Smooth muscle cell (in vitro differentiated cells): ENCODE measurements at regions not wholly inside any gene's neighbourhood (a gene's known extent, or its start where the extent isn't known, plus 50 kb on each side); places are given as distances from the start of the nearest gene placed in this dataset.

Experiments used
- DNase-seq: peaks from one replicate; lab custom pipeline; 2025; ENCODE audit not compliant: unreplicated experiment; lab: John Stamatoyannopoulos, UW
- H2AFZ ChIP-seq: fragments of 200-600 bp; sonication (generic); 2 replicates; pipeline ENCODE4 v1.6.0; 2016; ENCODE audit warnings: antibody characterized with exemption, low read depth, mild to moderate bottlenecking
- H3F3A ChIP-seq: fragments of 200-600 bp; sonication (generic); 2 replicates; pipeline ENCODE4 v1.6.0; 2017; ENCODE audit warnings: antibody characterized with exemption, low read depth
- H3K27ac ChIP-seq: fragments of 200-600 bp; sonication (generic); 2 replicates; pipeline ENCODE4 v1.5.1; 2016; ENCODE audit warnings: low read depth, mild to moderate bottlenecking
- H3K27me3 ChIP-seq: fragments of 200-600 bp; sonication (generic); 2 replicates; pipeline ENCODE4 v1.6.1; 2016; ENCODE audit warnings: low read depth, mild to moderate bottlenecking
- H3K36me3 ChIP-seq: fragments of 200-600 bp; sonication (generic); 2 replicates; pipeline ENCODE4 v1.5.1; 2016; ENCODE audit warnings: low read depth
- H3K4me1 ChIP-seq: fragments of 200-600 bp; sonication (generic); 2 replicates; pipeline ENCODE4 v1.5.1; 2016; ENCODE audit warnings: low read depth
- H3K4me2 ChIP-seq: fragments of 200-600 bp; sonication (generic); 2 replicates; pipeline ENCODE4 v1.6.0; 2016; ENCODE audit warnings: mild to moderate bottlenecking
- H3K4me3 ChIP-seq: fragments of 200-600 bp; sonication (generic); 2 replicates; pipeline ENCODE4 v1.5.1; 2016; ENCODE audit warnings: mild to moderate bottlenecking
- H3K79me2 ChIP-seq: fragments of 200-600 bp; sonication (generic); 2 replicates; pipeline ENCODE4 v1.6.0; 2016; ENCODE audit warnings: low read depth, mild to moderate bottlenecking
- H3K9ac ChIP-seq: fragments of 200-600 bp; sonication (generic); 2 replicates; pipeline ENCODE4 v1.6.0; 2016; ENCODE audit warnings: low read depth
- H3K9me3 ChIP-seq: fragments of 200-600 bp; sonication (generic); replicated peaks from 2 replicates; pipeline ENCODE4 v1.5.1; 2016; ENCODE audit warnings: low read depth
- H4K20me1 ChIP-seq: fragments of 200-600 bp; sonication (generic); 2 replicates; pipeline ENCODE4 v1.6.0; 2016; ENCODE audit warnings: low read depth
- CTCF ChIP-seq: fragments of 200-600 bp; sonication (generic); IDR thresholded peaks from 2 replicates; pipeline ENCODE4 v1.5.1; 2017; ENCODE audit warnings: borderline replicate concordance, mild to moderate bottlenecking, antibody characterized with exemption; ENCODE audit not compliant: insufficient read depth, poor library complexity, severe bottlenecking
- WGBS: methylation state at CpG from one replicate; pipeline ENCODE4 v1.1.7; 2016; ENCODE audit warnings: low lambda C conversion rate; 5-methylcytosine and 5-hydroxymethylcytosine counted together

GRCh38 chr16:16864536-16864935, 485.6 kb downstream of the NPIPA7 start:
- no peak for TF ChIP-seq CTCF
- no peaks in the 10 kb centered on the region for H3K4me1 ChIP-seq
- H3K4me3 ChIP-seq = no peak overlapping the region
- H3K27ac ChIP-seq = no peak overlapping the region
- H3K36me3 ChIP-seq = no peaks in the 10 kb centered on the region
- no peak overlapping the region for H3K9ac ChIP-seq
- no peaks in the 10 kb centered on the region for H3K9me3 ChIP-seq
- H4K20me1 ChIP-seq = no peaks in the 10 kb centered on the region
- no peak for DNase-seq
- no peak overlapping the region for H3K4me2 ChIP-seq
- 91% methylated on average over 4 of the region's 4 CpGs for WGBS
- H2AFZ ChIP-seq = no peak overlapping the region
- peaks cover 16% of the 10 kb centered on the region for H3K27me3 ChIP-seq
- no peaks in the 10 kb centered on the region for H3F3A ChIP-seq
- H3K79me2 ChIP-seq = no peaks in the 10 kb centered on the region

- H3K9me3 ChIP-seq = no peaks in the 10 kb centered on the region
- DNase-seq = no peak
- H3K4me2 ChIP-seq = no peak overlapping the region
- H3K79me2 ChIP-seq = no peaks in the 10 kb centered on the region
- no peaks in the 10 kb centered on the region for H4K20me1 ChIP-seq
- no peak overlapping the region for H2AFZ ChIP-seq
- no peaks in the 10 kb centered on the region for H3K4me1 ChIP-seq
- no peak overlapping the region for H3K4me3 ChIP-seq
- H3K36me3 ChIP-seq = no peaks in the 10 kb centered on the region
- TF ChIP-seq CTCF = no peak
- 80% methylated on average over 3 of the region's 3 CpGs for WGBS
- H3F3A ChIP-seq = no peaks in the 10 kb centered on the region
- H3K27me3 ChIP-seq = peaks cover 16% of the 10 kb centered on the region
- H3K9ac ChIP-seq = no peak overlapping the region
- H3K27ac ChIP-seq = no peak overlapping the region
Measured at GRCh38 chr16:16865374-16865773, 486.4 kb downstream of the NPIPA7 start.

- Histone ChIP-seq H3K79me2 (no peaks in the 10 kb centered on the region), H3K4me3 (no peak overlapping the region), H3K9ac (no peak overlapping the region), H3K4me1 (no peaks in the 10 kb centered on the region), H3K9me3 (no peaks in the 10 kb centered on the region), H2AFZ (no peak overlapping the region), H3K4me2 (no peak overlapping the region), H3K27ac (no peak overlapping the region), H3K27me3 (peaks cover 27% of the 10 kb centered on the region), H3K36me3 (no peaks in the 10 kb centered on the region), H3F3A (no peaks in the 10 kb centered on the region), H4K20me1 (no peaks in the 10 kb centered on the region)
- DNase-seq = no peak
- WGBS = 54% methylated on average over 7 of the region's 7 CpGs
- no peak for TF ChIP-seq CTCF
Measured at GRCh38 chr16:16867973-16868372, 489.0 kb downstream of the NPIPA7 start.

- no peaks in the 10 kb centered on the region for H3K36me3 ChIP-seq
- 39% methylated on average over 2 of the region's 2 CpGs for WGBS
- H3K9me3 ChIP-seq = no peaks in the 10 kb centered on the region
- no peaks in the 10 kb centered on the region for H3K4me1 ChIP-seq
- H4K20me1 ChIP-seq = no peaks in the 10 kb centered on the region
- H3K9ac ChIP-seq = no peak overlapping the region
- TF ChIP-seq CTCF = no peak
- no peak overlapping the region for H3K4me3 ChIP-seq
- no peaks in the 10 kb centered on the region for H3K79me2 ChIP-seq
- no peak for DNase-seq
- H3K27ac ChIP-seq = no peak overlapping the region
- no peak overlapping the region for H2AFZ ChIP-seq
- peaks cover 27% of the 10 kb centered on the region for H3K27me3 ChIP-seq
- no peaks in the 10 kb centered on the region for H3F3A ChIP-seq
- no peak overlapping the region for H3K4me2 ChIP-seq
Measured at GRCh38 chr16:16868727-16869126, 489.8 kb downstream of the NPIPA7 start.
